8988T (cell line): ENCODE measurements at regions not wholly inside any gene's neighbourhood (a gene's known extent, or its start where the extent isn't known, plus 50 kb on each side); places are given as distances from the start of the nearest gene placed in this dataset.

ENCODE experiments used
- DNase-seq: peaks from one replicate; pipeline ENCODE4 v3.0.0; 2011

GRCh38 chr9:14517154-14517906 lies 175.9 kb downstream of the ZDHHC21 start:
- DNase-seq: no peak

- DNase-seq: no peak
These were observed 176.6 kb downstream of the ZDHHC21 start for GRCh38 chr9:14516656-14517055.

GRCh38 chr9:14515571-14516198 lies 177.5 kb downstream of the ZDHHC21 start:
- no peak for DNase-seq

GRCh38 chr9:14515049-14515448 lies 178.2 kb downstream of the ZDHHC21 start:
- no peak for DNase-seq

- DNase-seq: no peak
These were observed 180.3 kb downstream of the ZDHHC21 start for GRCh38 chr9:14512942-14513341.

GRCh38 chr9:14511452-14511851 lies 181.8 kb downstream of the ZDHHC21 start:
- no peak for DNase-seq

- no peak for DNase-seq
These were observed 184.3 kb downstream of the ZDHHC21 start for GRCh38 chr9:14508884-14509283.

- no peak for DNase-seq
These were observed 187.4 kb upstream of the NFIB start for GRCh38 chr9:14501366-14501765.

- DNase-seq: no peak
These were observed 186.8 kb upstream of the NFIB start for GRCh38 chr9:14500705-14501104.

- no peak for DNase-seq
These were observed 186.0 kb upstream of the NFIB start for GRCh38 chr9:14499976-14500375.

- DNase-seq: no peak
These were observed 184.9 kb upstream of the NFIB start for GRCh38 chr9:14498824-14499223.

- no peak for DNase-seq
These were observed 183.5 kb upstream of the NFIB start for GRCh38 chr9:14497476-14497875.

- no peak for DNase-seq
These were observed 174.7 kb upstream of the NFIB start for GRCh38 chr9:14488421-14489190.

GRCh38 chr9:14487547-14488185 lies 173.7 kb upstream of the NFIB start:
- DNase-seq: no peak

- DNase-seq: no peak
These were observed 171.4 kb upstream of the NFIB start for GRCh38 chr9:14485366-14485765.

- no peak for DNase-seq
These were observed 168.9 kb upstream of the NFIB start for GRCh38 chr9:14482856-14483255.

GRCh38 chr9:14480526-14480925 lies 166.6 kb upstream of the NFIB start:
- DNase-seq: no peak

GRCh38 chr9:14479163-14479560 lies 165.2 kb upstream of the NFIB start:
- no peak for DNase-seq

- DNase-seq: no peak
These were observed 164.5 kb upstream of the NFIB start for GRCh38 chr9:14478175-14479162.

- DNase-seq: no peak
These were observed 157.1 kb upstream of the NFIB start for GRCh38 chr9:14471041-14471440.

- no peak for DNase-seq
These were observed 153.9 kb upstream of the NFIB start for GRCh38 chr9:14467675-14468374.

- DNase-seq: no peak
These were observed 152.9 kb upstream of the NFIB start for GRCh38 chr9:14466828-14467227.
